ENCODE measurements at regions not wholly inside any gene's neighbourhood (a gene's known extent, or its start where the extent isn't known, plus 50 kb on each side); places are given as distances from the start of the nearest gene placed in this dataset.

DNA sequence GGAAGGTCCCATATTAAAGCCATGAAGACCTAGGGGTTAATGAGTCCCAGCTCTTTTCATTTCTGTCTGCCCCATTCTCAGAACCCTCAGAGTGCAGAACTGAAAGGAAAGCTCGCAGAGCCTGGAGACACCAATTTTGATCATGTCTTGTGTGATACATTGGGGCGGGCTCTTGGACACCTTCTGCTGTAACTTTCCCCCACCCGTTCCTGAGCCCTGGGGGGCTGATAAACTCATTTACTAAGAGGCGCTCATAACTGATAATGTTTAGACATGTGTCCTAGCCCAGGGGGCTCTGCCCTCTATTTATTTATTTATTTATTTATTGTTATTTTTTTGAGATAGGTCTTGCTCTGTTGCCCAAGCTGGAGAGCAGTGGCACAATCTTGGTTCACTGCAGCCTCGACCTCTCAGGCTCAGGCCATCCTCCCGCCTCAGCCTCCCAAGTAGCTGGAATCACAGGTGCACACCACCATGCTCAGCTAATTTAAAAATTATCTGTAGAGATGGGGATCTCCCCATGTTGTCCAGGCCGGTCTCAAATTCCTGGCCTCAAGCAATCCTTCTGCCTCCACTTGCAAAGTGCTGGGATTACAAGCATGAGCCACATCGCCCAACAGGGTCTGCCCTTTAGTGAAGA is 72.4 kb upstream of the HAAO start:
- no peak for DNase-seq

DNA sequence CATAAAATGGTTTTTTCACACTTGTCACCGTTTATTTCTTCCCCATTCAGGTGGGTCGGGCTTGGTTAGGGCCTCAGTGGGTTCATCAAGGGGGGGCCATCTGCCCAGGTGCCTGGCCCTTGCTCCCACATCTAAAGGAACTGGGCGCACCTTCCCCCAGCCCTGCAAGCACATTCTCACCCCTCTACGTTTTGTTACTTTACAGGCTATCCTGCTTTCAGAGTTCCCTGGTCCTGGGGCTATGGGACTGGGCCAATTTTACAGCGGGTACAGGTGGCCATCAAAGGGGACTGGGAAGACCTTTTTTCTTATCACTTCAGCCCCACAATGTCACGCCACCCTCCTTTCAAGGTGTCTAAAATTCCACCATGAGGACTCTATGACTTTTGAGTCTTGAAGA is 71.8 kb upstream of the HAAO start:
- no peak for DNase-seq

DNA sequence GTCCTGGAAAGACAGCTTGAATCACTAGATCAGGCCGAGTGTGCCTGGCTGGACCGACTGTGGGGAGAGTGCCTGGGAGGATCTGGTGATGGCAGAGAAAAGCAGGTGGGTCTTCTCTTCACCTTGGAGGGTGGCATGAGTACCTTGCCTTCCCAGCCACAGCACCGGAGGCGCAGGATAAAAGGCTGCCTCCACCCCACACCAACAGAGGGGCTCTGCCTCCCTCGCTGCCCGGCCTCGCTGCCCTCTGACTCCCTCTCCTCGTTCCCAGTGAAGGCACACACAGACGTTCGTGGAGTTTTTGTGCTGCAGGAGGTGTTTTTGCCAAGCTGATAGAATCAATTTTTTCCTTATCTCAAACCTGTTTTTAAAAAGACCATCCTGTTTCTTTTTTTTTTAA is 71.4 kb upstream of the HAAO start:
- no peak for DNase-seq

DNA sequence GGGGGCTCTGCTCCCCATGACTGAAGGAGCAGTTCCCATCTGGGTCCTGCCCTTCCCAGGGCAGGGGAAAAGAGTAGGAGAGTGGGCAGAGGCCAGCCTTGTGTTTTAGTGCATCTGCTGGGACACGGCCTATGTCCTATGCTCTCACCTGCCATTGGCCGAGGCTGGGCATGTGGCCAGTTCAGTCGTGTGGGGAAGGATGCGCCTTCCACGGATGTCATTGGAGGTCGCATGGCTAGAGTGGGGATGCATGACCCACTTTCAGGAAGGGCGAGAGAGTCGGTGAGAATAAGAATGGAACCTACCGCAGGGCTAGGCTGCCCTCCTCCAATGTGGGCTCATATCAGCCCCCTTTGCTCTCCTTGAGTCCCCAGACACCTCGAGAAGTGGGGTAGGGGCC is 70.9 kb upstream of the HAAO start:
- DNase-seq: no peak

DNA sequence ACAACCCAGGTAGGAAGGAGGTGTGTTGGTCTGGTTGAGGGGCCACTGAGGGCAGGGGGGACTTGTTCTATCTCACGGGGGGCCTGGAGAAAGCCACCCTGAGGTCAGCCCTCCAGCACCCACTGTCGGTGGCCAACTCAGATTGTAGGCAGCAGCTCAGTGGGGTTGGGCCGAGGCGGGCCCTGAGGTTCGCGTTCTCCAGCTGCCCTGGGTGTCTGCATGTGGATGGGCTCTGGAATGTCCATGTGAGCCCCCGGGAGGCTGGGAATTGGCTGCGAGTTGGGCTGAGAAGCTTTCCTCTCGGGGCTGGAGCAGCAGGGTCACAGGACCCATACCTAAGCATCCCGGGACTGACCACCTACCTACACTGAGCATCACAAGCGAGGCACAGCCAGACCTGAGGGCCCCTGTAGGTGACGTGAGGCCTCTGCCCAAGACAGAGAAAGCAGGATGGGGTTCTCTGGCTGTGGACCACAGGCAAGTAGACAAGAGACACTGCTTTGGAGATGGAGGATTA is 70.3 kb upstream of the HAAO start:
- DNase-seq: no peak

DNA sequence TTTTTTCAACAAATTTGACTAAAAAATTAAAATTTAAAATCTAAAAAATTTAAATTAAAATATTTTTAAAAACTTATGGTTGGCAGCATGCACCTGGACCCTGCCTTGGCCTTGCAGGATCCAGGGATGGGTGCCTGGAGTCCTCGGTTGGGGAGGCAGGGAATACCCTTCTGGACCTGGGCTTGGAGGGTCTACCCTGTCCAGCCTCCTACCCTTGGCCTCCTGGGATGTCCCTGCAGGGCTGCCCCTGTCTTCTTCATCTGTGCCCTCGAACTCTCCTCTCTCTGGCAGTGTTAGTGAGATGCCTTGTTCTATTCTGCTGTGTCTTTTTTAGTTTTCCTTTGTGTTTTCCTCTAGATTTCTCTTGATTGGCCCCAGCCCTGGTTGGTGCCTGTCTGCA is 68.9 kb upstream of the HAAO start:
- DNase-seq: no peak

DNA sequence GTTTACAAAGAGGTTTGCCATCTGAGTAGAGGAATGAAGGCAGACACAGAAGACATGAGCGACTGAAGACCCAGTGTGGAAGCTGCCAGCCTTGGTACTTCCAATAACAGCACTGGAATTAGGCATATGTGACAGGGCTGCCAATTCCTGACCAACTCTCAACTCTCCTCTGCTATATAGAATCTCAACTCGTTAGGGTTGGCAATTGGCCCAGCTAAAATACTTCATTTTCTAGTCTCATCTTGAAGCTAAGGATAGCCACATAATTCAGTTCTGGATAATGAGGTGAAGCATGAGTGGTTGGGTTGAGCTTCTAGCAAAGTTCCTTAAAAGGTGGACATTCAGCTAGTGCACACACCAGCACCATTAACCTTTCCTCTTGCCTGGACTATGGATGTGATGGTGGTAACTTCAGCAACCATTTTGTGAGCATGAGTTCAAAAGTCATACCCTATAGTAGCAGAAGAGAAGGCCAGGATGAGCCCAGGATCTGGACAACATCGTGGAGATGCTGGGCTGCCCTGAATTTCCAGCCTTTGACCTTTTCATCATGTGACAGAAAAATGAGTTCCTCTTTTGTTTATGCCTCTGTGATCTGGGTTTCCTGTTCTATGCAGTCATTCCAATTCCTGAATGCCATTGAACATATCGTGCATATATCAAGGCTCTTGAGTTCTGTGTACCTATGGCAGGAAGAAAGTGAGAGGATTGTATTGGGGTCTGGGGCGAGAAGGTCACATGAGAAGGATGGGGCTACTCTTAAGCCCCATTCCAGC is 68.1 kb upstream of the HAAO start:
- no peak for DNase-seq

DNA sequence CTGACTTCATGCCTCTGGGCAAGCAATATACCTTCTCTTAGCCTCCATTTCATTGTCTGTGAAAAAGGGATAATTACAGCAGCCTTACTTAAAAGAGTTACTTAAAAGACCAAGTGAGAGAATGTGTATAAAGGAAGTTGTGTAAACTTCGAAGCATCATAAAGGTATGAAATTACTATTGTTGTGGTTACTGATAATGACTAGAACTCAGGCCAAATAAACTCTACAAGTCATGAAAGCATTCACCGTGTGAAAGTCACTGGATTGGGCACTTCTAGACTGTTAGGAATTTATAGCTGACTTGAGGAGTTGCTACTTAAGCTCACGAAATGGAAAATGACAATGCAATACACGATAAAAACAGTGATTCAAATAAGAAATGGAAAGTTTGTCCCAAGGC is 67.4 kb upstream of the HAAO start:
- DNase-seq: no peak

DNA sequence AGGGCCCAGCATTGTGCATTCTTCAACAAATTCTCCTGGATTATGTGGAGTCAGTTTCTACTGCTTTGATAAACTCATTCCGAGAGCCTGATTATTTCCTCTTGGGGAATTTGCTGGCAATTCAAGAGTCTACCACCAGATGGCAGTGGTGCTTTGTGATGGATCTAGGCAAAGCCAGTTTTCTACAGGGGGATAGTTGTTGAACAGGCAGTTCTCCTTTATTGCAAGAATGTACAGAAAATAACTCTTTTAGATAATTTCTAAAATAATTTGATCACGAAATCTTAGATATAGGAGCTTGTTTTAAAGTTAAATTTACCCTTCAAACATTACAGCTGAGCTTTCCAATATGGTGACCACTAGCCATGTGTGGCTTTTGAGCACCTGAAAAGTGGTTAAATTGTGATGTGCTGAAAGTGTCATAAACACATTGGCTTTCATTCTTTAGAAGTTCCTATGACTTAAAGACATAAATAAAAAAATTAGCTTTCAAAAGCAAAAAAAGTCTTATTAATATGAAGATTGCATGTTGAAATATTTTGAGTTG is 66.7 kb upstream of the HAAO start:
- peak; percentile 81 for DNase-seq

DNA sequence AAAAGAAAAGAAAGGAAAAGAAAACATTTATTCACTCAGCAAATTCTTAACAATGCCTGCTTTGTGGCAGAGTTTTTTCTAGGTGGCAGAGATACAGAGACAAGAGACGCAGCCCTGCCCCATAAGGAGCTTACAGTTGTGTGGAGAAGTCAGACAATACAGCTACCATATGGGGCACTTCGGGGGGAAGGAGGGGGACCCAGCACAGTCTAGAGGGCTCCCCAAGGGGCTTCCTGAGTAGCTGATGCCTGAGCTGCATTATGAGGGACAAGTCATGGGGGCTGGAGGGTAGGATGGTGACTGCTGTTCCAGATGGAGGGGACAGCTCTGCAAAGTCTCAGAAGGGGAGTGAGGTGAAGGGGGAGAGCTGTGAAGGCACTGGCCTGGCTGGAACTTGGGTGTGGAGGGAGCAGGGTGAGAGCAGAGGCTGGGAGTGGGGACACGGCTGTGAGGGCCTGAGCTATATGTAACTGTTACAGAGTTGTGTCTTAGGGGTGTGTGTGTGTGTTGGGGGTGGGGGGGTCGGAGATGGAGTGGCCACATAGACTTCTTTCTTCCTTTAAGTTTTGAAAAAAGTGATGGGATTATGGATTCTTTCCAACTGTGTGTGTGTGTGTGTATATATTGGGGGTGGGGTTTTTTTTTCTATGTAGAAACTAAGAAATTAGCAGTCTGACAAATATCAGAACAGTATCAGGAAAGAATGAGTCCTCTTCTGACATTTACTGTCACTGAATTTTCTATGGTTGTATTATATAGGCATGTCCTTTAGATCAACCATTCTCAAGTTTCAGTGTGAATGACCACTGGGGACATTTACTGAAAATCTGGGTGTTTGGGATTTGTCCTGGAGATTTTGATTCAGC is 66.0 kb upstream of the HAAO start:
- DNase-seq: no peak

DNA sequence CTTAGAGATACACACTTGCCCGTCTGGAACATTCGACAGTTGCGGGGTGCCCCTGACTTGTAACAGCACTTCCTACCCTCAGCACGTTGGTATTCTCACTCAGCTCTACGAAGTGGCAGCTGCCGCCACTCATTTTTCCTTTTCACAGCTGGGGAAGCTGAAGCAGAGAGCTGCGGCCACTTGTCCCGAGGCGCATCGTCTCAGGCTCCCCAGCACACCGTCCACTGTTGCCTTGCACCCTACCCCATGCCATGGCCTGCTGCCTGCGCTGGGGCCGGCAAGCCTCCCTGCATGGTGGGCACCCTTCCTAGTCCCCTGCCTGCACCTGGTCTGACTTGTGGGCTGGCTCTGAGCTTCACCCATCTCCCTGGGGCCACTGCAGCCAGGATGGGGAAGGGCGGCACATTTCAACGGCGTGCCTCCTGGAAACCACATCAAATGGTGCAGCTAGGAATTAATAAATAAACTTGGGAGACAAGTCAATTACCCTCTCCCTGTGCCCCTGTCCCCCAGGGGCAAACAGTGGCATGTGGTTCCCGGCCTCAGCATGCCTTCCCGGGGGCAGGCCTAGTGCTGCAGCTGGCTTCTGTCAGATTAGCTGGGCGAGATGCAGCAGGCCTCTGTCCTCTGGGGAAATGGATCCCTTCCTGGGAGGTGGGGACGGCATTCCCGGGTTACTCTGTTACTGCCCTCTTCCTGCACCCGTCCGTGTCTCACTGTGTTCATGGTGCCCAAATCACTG is 64.7 kb upstream of the HAAO start:
- no peak for DNase-seq

DNA sequence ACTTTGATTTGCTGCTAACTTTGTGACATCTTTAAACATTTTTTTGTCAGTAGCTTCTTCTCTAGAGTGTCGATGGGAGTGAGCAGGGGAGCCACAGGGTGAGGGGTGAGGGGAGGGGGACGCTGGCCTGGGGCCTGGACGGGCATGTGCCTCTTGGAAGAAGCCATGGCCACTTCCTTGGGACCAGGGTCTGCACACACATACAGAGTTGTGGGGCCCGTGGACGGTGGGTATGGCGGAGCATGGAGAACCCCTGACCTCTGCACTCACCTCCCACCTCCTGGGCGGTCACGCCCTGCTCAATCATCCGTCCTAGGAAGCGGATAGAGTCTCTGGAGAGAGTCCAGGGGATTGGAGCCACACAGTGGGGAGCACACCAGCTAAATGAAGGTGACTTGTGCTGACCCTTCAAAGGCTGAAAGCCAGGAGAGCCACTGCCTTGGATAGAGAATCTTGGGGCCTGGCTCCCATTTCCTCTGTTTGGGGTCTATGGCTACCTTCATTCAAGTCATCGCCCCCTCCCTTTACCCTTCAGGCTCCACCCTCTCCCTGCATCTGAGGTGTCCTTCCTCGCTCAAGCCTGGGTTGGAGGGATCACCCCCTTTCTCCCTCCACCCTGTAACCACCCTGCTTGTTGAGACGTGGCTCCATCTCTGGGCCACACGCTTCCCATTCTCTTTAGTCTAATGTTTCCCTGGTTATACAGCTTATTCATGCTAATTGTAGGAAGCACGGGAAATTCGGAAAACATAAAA is 63.9 kb upstream of the HAAO start:
- DNase-seq: no peak

DNA sequence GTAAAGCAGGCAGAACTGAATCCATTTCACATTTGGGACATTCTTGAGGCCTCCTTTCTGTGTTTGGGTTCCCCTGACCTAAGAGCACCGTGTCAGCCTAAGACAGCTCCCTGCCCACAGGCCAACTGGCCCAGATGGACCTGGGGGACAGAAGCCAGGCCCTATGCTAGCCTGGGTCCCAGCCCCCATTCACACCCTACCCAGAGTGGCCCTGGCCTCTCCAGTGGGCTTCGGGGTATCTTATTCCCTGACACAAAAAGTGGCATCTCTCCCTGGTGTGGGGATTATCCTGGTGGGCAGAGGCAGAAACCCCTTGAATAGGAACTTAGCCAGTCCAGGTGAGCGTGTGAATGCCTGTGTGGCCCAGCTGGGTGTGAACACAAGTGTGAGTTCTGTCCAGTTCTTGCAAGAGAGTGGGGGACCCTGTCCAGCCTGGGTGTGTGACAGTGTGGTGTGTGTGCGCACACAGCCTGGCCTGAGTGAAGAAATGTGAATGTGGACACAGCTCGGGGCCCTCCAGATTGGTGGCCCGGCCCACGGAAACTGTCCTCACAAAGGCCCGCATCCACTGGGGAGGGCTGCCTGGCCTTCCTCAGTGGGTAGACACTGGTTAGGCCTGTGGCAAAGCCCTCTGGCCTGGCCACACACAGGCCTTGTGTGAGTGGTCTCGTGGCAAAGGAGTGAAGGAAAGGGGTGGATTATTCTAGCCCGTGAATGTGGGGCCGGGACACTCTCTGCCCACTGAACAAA is 63.0 kb upstream of the HAAO start:
- no peak for DNase-seq

DNA sequence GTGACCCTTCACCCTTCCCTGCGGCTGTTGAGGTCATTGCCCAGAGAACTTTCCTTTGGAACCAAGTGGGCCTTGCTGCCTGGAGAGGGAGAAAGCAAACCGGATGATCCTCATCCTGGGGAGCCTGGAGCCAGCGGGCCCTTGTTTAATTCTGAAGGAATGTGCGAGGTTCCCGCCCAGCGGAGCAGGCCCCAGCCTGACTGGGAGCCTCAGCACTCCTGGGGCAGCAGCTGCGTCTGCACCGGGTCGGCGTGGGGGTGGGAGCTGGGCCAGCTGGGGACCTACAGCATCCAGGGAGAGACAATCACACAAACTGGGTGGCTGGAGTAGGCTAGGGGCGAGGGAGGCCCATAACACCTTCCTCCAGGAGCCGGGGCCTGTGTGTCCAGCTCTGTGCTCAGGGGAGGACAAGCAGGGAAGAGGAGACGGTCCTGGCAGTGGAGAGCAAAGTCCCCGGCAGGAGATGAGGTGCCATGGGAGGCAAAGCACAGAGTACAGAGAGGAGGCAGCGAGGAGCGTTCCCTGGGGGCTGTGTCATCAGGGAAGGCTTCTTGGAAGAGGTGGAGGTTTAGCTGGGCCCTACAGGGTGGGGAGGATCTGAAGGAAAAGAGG is 61.9 kb upstream of the HAAO start:
- DNase-seq: no peak

DNA sequence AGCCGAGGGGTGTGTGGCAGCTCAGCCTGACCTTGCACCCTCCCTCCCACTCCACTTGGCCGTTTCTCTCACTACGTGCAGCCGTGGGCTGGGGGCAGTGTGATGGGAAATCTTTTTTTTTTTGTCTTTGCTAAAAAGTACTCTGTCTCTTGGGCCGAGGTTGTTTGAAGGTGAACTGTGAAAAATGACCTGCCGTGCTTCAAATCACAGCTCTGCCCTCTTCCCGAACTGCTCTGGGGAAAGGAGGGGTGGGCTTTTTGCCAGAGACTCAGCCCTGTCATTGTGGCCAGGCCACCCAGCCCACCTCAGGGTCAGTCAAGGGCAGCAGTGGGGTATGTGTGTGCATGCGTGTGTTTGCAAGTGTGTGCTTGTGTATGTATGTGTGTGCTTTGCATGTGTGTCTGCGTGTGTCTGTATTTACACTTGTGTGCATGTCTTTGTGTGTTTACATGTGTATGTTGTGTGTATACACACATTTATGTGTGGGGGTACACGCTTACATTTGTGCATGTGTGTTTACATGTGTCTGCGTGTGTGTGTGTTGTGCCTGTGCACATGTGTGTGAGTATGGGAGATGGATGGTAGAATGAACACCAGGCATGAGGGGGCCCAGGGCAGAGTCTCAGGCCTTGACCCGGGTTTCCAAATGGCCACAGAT is 61.3 kb upstream of the HAAO start:
- DNase-seq: no peak

DNA sequence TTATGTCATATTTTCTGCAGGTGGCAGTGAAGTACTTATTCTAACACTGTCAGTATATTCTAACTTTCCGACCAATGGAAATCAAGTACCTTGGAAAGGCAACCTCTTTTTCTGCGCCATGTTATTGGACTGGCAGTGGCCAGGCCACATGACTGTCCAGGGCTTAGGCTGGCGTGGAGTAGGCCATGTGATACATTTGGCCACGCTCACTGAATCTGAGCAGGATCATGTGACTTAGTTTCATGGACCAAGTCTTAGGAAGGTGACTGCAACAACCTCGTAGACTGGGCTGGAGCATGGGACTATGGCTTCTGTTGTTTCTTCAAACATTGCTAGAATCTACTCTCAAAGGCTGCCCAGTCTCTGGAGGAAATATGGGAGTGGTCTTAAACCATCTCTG is 60.4 kb upstream of the HAAO start:
- DNase-seq: no peak

DNA sequence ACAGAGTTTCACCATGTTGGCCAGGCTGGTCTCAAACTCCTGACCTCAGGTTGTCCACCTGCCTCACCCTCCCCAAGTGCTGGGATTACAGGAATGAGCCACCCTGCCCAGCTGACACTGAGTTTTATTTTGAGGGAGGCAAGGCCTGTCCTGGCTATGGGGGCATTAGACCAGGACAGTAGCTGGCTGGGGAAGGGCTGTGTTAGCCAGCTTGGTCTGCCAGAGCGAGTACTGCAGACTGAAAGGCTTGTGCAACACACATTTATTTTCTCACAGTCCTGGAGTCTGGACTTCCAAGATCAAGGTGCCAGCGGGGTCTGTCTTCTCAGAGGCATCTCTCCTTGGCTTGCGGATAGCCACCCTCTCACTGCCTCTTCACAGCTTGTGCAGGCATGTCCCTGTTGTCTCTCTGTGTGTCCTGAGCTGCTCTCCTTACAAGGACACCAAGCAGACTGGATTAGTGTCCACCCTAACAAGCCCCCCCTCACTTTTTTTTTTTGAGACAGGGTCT is 59.4 kb upstream of the HAAO start:
- no peak for DNase-seq

DNA sequence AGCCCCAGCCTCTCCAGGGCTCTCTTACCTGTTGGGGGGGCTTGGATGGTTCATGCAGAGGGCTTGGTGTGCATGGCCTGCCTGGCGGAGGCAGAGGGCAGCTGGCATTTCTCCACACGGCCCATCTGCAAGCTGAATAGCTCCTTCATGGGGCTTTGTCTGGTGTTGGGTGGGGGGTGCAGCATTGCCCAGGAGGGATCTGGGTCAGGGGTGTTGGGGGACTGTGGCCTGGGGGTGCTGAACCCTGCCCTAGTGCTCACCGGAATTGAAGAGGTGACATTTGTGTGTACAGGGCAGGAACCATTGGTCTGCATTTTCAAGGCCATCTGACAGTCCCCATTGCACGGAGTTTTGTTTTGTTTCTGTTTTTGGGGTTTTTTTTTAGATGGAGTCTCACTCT is 58.8 kb upstream of the HAAO start:
- DNase-seq: no peak

DNA sequence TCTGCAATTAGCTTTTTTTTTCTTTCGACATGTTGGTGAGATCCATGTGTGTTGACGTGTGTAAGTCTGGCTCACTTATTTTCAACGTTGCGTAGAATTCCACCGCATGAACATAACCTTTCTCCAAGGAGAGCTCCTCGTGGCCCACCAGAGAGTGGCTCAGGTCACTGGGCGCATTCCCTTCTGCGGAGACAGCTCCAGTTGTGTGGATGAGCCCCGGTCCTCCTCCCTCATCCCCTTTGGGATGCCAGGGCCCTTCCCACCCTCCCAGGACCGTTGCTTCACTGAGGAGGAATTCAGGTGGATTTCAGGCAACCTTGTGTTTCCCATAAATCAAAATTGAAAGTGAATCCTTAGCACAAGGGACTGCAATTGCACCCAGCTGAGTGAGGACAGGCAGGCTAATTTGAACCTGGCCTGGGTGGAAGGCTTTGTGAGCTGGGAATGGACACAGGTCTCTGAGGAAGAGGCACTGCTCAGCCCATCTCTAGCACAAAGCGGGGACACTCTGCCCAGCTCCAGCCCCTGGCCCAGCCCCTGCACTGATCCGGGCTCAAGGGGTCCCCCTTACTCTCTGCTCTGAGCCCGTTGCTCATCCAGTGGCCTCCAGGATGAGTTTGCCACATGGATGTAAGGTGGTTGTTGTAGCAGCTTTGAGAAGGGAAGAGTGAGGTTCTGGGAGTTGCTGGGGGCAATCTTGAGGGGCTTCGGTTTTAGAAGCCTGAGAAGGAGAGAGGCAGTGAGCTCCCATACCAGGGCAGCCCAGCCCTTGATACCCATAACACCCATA is 57.8 kb upstream of the HAAO start:
- DNase-seq: no peak

All from stimulated activated CD4-positive, alpha-beta T cell treated with anti-CD3 and anti-CD28 coated beads, Interleukin-15, amount 100 ng/mL, for 24 hours (primary cell).